T-helper 1 cell treated with Interleukin-12 subunit alpha and Interleukin-12 subunit beta and Interleukin-4 antibody, amounts not matched to agents 30 ng/mL and 1 ng/mL, for 36 hours (primary cell): ENCODE measurements at regions not wholly inside any gene's neighbourhood (a gene's known extent, or its start where the extent isn't known, plus 50 kb on each side); places are given as distances from the start of the nearest gene placed in this dataset.

Source experiments
- intact Hi-C: fragments of 100-400 bp; cut with micrococcal nuclease; formaldehyde crosslinking; loops from one replicate; pipeline ENCODE4 v1.15.1; 2024

DNA sequence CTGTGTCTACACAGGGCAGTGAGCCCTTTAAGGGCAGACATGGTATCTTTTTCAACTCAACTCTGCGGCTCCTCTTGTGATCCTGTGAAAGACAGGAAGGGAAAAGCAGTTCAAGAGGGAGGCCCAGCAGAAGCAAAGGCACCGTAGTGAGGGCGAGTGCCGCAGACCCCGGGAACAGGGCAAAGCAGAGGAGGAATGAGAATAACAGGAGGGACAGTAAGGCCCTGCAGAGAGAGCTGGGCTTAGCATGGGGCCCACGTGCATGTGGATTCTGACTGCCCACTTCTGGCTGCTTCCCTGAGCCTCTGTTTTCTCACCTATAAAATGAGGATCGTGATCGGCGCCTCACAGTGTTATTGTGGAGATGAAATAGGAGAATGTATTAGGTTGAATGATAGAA lies 409.3 kb downstream of the PTPRU start:
- intact Hi-C loops = no loop called here

DNA sequence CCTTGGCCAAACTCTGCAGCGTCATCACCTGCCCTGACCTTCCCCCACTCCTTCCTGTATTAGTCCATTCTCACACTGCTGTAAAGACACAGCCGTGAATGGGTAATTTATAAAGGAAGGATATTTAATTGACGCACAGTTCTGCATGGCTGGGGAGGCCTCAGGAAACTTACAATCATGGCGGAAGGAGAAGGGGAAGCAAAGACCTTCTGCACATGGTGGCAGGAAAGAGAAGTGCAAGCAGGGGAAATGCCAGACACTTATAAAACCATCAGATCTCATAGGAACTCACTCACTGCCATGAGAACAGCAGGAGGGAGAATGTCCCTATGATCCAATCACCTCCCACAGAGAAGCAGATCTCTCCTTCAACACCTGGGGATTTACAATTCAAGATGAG lies 408.5 kb downstream of the PTPRU start:
- intact Hi-C loops = no loop called here

- intact Hi-C loops = no loop called here
Observed at GRCh38 chr1:29643838-29644440, 407.6 kb downstream of the PTPRU start.

DNA sequence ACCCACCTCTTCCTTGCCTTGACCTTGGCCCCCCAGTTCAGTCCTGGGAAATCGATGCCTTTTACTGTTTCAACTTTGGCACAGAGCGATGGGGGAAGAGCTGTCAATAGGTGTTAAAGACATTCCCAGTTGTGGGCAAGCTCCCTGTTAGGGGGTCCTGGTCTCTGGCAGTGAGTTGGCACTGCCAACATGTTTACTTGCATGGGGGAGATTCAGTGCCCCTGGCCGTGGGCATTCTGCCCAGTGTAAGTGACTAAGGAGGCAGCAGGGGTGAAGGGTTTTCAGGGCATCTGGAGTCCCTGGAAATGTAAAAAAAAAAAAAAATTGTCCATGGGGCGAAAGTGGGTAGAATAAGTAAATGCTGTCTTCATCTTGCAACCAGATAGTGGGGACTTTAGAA lies 407.0 kb downstream of the PTPRU start:
- intact Hi-C loops = no loop called here

- intact Hi-C loops = no loop called here
Observed at GRCh38 chr1:29642519-29642918, 406.2 kb downstream of the PTPRU start.

DNA sequence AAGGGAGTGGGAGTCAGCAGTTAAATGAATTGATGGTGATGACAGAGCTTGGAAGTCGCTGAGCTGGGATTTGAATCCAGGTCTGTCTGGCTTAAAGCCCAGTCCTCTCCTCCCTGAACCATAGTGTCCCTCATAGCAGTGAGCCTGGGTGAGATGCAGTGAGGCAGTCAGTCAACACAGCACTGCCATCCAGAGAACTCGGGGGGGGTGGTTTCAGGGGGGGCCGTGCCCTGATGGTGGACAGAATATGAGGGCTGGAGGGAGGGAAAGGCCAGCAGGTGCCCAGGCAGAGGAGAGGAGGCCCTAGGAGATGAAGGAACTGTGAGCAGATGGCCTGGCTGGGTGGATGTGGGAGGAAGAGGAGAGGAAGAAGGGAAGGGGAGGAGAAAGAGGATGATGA lies 405.6 kb downstream of the PTPRU start:
- intact Hi-C loops = no loop called here

DNA sequence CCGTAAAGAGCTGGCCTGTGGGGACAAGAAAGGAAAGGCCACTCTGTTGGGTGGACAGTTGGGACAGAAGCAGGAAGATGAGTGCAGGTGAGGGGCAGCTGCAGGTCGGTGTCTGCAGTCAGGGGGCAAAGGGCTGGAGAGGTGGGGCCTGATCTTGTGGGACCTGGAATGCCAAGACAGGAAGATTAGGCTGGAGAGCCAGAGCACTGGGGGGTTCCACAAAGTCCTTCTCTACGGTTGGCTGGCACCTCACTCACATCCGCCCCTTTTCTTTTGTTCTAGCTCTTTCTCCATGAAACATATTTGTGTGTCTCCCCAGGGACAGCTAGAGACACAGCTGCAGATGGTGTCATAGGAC lies 404.1 kb downstream of the PTPRU start:
- intact Hi-C loops = no loop called here

GRCh38 chr1:29639741-29640427 lies 403.6 kb downstream of the PTPRU start:
- intact Hi-C loops = no loop called here

DNA sequence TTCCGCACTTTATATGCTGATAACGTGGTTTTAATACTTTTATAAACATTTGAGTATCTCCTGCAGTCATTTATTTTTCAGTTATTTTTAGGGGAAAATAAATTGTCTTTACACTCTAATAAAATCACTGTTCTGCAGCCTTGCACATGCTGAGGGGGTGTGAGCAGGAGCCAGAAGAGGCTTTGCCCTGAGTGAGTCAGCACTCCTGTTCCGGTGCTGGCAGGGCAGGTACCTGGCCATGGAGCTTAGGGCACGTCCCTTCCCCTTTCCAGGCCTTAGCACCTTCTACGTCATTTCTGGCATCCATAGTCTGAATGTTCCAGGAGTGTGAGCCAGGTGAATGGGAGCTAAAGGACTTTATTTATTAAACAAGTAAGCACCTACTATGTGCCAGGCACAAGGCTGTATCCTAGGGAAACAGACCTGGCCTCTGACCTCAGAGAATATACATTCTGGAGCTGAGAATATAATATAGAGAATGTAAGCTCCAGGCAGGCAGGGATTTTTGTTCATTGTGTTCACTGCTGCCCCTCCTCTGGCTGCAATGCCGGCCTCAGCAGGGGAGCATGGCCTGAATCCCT lies 402.9 kb downstream of the PTPRU start:
- intact Hi-C loops = no loop called here

- intact Hi-C loops = no loop called here
Observed at GRCh38 chr1:29638281-29638680, 402.0 kb downstream of the PTPRU start.

- intact Hi-C loops = no loop called here
Observed at GRCh38 chr1:29636936-29637335, 400.6 kb downstream of the PTPRU start.

GRCh38 chr1:29635501-29636263 lies 399.4 kb downstream of the PTPRU start:
- intact Hi-C loops = no loop called here

DNA sequence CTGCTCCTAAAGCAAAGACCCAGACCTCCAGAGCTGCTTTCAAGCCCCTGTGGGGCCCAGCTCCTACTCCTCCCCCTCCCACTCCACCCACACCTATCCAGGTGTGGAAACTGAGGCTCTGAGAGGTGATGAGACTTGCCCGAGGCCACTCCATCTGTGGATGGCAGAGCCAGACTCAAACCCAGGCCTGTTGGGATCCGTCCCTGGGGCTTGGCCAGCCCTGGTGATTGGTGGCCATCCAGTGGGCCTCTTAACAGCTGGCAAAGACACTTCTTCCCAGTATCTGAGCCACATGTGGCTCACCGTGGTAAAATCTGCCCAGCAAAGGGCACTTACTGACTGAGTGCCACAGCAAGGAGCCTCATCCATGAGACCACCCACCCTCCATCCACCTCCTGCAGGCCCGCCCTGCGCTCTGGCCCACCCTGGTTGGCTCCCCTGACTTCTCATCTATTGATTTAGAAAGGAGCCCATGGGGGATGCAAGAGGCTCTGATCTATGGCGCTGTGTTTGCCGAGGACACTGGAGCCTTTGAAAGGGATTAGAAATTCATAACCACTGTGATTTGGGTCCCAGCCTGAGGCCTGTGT lies 398.5 kb downstream of the PTPRU start:
- intact Hi-C loops = no loop called here

- intact Hi-C loops = no loop called here
Observed at GRCh38 chr1:29634324-29634723, 398.0 kb downstream of the PTPRU start.

GRCh38 chr1:29633771-29634170 lies 397.4 kb downstream of the PTPRU start:
- intact Hi-C loops = no loop called here

- intact Hi-C loops = no loop called here
Observed at GRCh38 chr1:29632806-29633615, 396.7 kb downstream of the PTPRU start.

DNA sequence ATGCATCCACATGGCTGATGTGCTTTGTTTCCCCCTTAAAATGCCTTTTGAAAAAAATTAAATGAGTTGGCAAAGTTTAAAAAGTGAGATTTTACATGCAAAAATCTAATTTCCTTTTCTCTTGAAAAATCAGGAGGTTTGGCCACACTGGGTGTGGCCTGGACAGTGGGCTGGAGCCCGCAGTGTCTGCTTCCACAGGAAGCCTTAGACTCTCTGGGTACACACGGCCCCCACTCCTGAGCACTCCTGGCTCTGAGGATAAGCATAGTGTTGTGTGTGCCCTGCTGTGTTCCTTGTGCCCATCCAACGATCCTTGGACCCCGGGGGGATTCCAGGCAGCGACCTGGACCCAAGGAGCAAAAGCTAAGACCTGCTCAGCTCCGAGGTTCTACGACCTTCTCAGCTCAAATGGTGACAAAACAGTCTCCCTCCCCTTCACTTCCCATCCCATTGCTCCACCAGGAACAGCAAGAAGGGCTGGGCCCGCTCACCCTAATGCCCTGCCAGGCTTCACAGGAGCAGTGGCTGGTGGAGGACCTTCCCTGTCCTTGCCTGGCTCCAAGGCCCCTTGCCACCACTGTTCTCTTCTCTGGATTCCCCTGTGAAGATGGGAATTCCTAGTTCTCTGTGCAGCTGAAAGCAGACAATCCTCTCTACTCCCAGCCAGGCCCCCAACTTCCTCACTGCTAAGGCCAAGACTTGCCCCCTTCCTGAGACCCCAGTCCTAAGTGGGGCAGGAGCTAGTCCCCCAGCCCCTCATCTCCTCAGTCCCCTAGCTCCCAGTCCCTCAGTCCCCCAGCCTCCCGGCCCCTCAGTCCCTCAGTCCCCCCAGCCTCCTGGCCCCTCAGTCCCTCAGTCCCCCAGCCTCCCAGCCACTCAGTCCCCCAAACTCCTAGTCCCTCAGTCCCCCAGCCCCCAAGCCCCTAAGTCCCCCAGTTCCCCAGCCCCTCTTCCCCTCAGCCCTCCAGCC lies 395.8 kb downstream of the PTPRU start:
- intact Hi-C loops = no loop called here

- intact Hi-C loops = no loop called here
Observed at GRCh38 chr1:29631361-29631760, 395.0 kb downstream of the PTPRU start.

DNA sequence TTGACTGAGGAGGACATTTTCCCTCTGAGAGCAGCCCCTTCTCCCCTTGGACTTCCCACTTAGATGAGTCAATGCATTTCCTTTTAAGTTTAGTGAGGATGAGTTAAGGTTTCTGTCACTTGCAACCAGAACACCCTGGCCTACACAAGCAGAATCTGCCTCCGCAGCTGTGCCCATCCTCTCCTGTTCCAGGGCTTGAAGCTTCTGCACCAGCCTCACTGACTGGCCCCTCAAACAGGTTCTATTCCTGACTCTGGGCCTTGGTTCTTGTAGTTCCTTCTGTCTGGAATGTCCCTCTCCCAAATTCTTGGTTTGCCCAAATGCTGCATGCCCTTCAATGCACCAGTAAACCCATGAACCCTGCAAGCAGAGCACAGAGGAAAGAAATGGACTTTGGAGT lies 394.4 kb downstream of the PTPRU start:
- intact Hi-C loops = no loop called here
